Activated CD8-positive, alpha-beta memory T cell treated with anti-CD3 and anti-CD28 coated beads, Interleukin-2, amount 50 U/mL, for 24 hours (primary cell): ENCODE measurements at regions not wholly inside any gene's neighbourhood (a gene's known extent, or its start where the extent isn't known, plus 50 kb on each side); places are given as distances from the start of the nearest gene placed in this dataset.

Experiments
- DNase-seq: peaks from one replicate; pipeline ENCODE4 v3.0.0-alpha.2; 2020; ENCODE audit errors: extremely low read depth

- no peak for DNase-seq
Measured at GRCh38 chr12:45549337-45549902, 180.1 kb upstream of the ARID2 start.

GRCh38 chr12:45553204-45553603, 176.3 kb upstream of the ARID2 start:
- no peak for DNase-seq

GRCh38 chr12:45557016-45557415, 172.5 kb upstream of the ARID2 start:
- DNase-seq: no peak

GRCh38 chr12:45558353-45558752, 171.2 kb upstream of the ARID2 start:
- no peak for DNase-seq

GRCh38 chr12:45559537-45559936, 170.0 kb upstream of the ARID2 start:
- no peak for DNase-seq

GRCh38 chr12:45560689-45561088, 168.8 kb upstream of the ARID2 start:
- DNase-seq: no peak

- DNase-seq: no peak
Measured at GRCh38 chr12:45561488-45561887, 168.0 kb upstream of the ARID2 start.

- DNase-seq: no peak
Measured at GRCh38 chr12:45565590-45565989, 163.9 kb upstream of the ARID2 start.

GRCh38 chr12:45566257-45566656, 163.2 kb upstream of the ARID2 start:
- DNase-seq: no peak

- no peak for DNase-seq
Measured at GRCh38 chr12:45568808-45569207, 160.7 kb upstream of the ARID2 start.

GRCh38 chr12:45570501-45570900, 159.0 kb upstream of the ARID2 start:
- DNase-seq: no peak

GRCh38 chr12:45572114-45572513, 157.4 kb upstream of the ARID2 start:
- DNase-seq: no peak

GRCh38 chr12:45575417-45575816, 154.1 kb upstream of the ARID2 start:
- no peak for DNase-seq

GRCh38 chr12:45575823-45576475, 153.6 kb upstream of the ARID2 start:
- no peak for DNase-seq

GRCh38 chr12:45577844-45578399, 151.6 kb upstream of the ARID2 start:
- no peak for DNase-seq

GRCh38 chr12:45580356-45580969, 149.0 kb upstream of the ARID2 start:
- no peak for DNase-seq

GRCh38 chr12:45581112-45581511, 148.4 kb upstream of the ARID2 start:
- no peak for DNase-seq

- no peak for DNase-seq
Measured at GRCh38 chr12:45582536-45582935, 147.0 kb upstream of the ARID2 start.

GRCh38 chr12:45582986-45583659, 146.4 kb upstream of the ARID2 start:
- no peak for DNase-seq

- DNase-seq: no peak
Measured at GRCh38 chr12:45584336-45584735, 145.2 kb upstream of the ARID2 start.

- DNase-seq: no peak
Measured at GRCh38 chr12:45585522-45586230, 143.8 kb upstream of the ARID2 start.

- no peak for DNase-seq
Measured at GRCh38 chr12:45586486-45586885, 143.0 kb upstream of the ARID2 start.
